ENCODE measurements at regions not wholly inside any gene's neighbourhood (a gene's known extent, or its start where the extent isn't known, plus 50 kb on each side); places are given as distances from the start of the nearest gene placed in this dataset.

GRCh38 chr10:61342858-61343572 is 110.2 kb downstream of the TMEM26 start:
- TF ChIP-seq CTCF (IDR thresholded peaks at IDR 0.05; ENCODE audit: low read length, missing control alignments), result no peak
- no peak for DNase-seq (ENCODE audit: low read depth)
- H3K4me3 ChIP-seq (replicated peaks; ENCODE audit: low read depth, low read length), result no peak overlapping the region

- no peak overlapping the region for H3K4me3 ChIP-seq (replicated peaks; ENCODE audit: low read depth, low read length)
- TF ChIP-seq CTCF (IDR thresholded peaks at IDR 0.05; ENCODE audit: low read length, missing control alignments), result no peak
- DNase-seq (ENCODE audit: low read depth), result no peak
Observed at GRCh38 chr10:61341008-61341407, 112.2 kb downstream of the TMEM26 start.

GRCh38 chr10:61338146-61338545 is 115.0 kb downstream of the TMEM26 start:
- DNase-seq (ENCODE audit: low read depth), result no peak
- H3K4me3 ChIP-seq (replicated peaks; ENCODE audit: low read depth, low read length), result no peak overlapping the region
- TF ChIP-seq CTCF (IDR thresholded peaks at IDR 0.05; ENCODE audit: low read length, missing control alignments), result no peak

- no peak overlapping the region for H3K4me3 ChIP-seq (replicated peaks; ENCODE audit: low read depth, low read length)
- TF ChIP-seq CTCF (IDR thresholded peaks at IDR 0.05; ENCODE audit: low read length, missing control alignments), result no peak
- no peak for DNase-seq (ENCODE audit: low read depth)
Observed at GRCh38 chr10:61337741-61338140, 115.4 kb downstream of the TMEM26 start.

- no peak for TF ChIP-seq CTCF (IDR thresholded peaks at IDR 0.05; ENCODE audit: low read length, missing control alignments)
- H3K4me3 ChIP-seq (replicated peaks; ENCODE audit: low read depth, low read length), result no peak overlapping the region
- DNase-seq (ENCODE audit: low read depth), result no peak
Observed at GRCh38 chr10:61336831-61337230, 116.3 kb downstream of the TMEM26 start.

- DNase-seq (ENCODE audit: low read depth), result no peak
- no peak overlapping the region for H3K4me3 ChIP-seq (replicated peaks; ENCODE audit: low read depth, low read length)
- TF ChIP-seq CTCF (IDR thresholded peaks at IDR 0.05; ENCODE audit: low read length, missing control alignments), result no peak
Observed at GRCh38 chr10:61335359-61335758, 117.8 kb downstream of the TMEM26 start.

GRCh38 chr10:61332581-61332980 is 120.6 kb downstream of the TMEM26 start:
- TF ChIP-seq CTCF (IDR thresholded peaks at IDR 0.05; ENCODE audit: low read length, missing control alignments), result no peak
- peak; percentile 8 for DNase-seq (ENCODE audit: low read depth)
- no peak overlapping the region for H3K4me3 ChIP-seq (replicated peaks; ENCODE audit: low read depth, low read length)

Data from fibroblast of pulmonary artery (primary cell).